ENCODE measurements at regions not wholly inside any gene's neighbourhood (a gene's known extent, or its start where the extent isn't known, plus 50 kb on each side); places are given as distances from the start of the nearest gene placed in this dataset.

DNA sequence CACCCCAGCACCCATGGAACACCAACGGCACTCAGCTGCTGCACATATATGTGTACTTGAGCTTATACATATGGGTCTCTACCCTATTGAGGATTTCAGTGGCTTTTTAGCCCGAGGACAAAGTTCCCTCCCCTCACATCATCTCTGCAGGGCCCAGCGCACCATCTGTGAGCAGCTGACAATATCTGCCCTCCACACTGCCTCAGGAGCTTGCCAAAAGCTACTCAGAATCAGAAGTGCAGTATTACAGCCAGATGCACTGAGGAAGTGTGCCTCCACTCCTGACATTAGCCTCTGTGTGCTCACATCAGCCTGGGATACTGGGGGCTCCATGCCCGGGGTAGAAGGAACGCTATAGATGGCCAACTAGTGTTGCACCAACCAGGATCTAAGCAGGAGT, 903.9 kb downstream of the UQCRFS1 start:
- Histone ChIP-seq H3K79me2 (ENCODE audit: control insufficient read depth, insufficient read depth, low read length) (no peaks in the 10 kb centered on the region), H4K20me1 (replicated peaks; ENCODE audit: control insufficient read depth, extremely low read depth, insufficient read depth, low read length) (no peaks in the 10 kb centered on the region), H3K9me3 (replicated peaks; ENCODE audit: control insufficient read depth, insufficient read depth, low read length) (no peaks in the 10 kb centered on the region), H3K4me3 (replicated peaks in 1 of 3; ENCODE audit: insufficient read depth in 1 of 3, low read depth in 1 of 3, low read length in 3 of 3) (no peak overlapping the region), H2AFZ (ENCODE audit: low read depth, low read length) (no peak overlapping the region), H3K36me3 (ENCODE audit: control insufficient read depth in 2 of 2, extremely low read depth in 1 of 2, insufficient read depth in 2 of 2, low read length in 2 of 2) (no peaks in the 10 kb centered on the region), H3K4me2 (ENCODE audit: insufficient read depth, low read length) (no peak overlapping the region), H3K27ac (ENCODE audit: insufficient read depth, low read depth, low read length) (no peak overlapping the region), H3K27me3 (ENCODE audit: control insufficient read depth in 2 of 2, insufficient read depth in 2 of 2, low read length in 2 of 2) (no peaks in the 10 kb centered on the region), H3K4me1 (ENCODE audit: control insufficient read depth, extremely low read depth, insufficient read depth, low read length) (peaks cover 9% of the 10 kb centered on the region), H3K9me1 (replicated peaks; ENCODE audit: control insufficient read depth, extremely low read depth, insufficient read depth, low read length) (no peaks in the 10 kb centered on the region), H3K9ac (replicated peaks; ENCODE audit: extremely low read depth, insufficient read depth, low read length) (no peak overlapping the region)
- CTCF ChIA-PET, result no interaction called here
- POLR2A ChIA-PET, result no interaction called here
- dilution Hi-C loops (cut with MboI; ENCODE audit: extremely low pct_ligation_motif_present, low sequenced_read_pairs), result no loop called here
- BruUV-seq (replicated peaks), result no TSS peak
- no peak for DNase-seq (ENCODE audit: low read depth, low spot score)
- TF ChIP-seq, protein P1, sequence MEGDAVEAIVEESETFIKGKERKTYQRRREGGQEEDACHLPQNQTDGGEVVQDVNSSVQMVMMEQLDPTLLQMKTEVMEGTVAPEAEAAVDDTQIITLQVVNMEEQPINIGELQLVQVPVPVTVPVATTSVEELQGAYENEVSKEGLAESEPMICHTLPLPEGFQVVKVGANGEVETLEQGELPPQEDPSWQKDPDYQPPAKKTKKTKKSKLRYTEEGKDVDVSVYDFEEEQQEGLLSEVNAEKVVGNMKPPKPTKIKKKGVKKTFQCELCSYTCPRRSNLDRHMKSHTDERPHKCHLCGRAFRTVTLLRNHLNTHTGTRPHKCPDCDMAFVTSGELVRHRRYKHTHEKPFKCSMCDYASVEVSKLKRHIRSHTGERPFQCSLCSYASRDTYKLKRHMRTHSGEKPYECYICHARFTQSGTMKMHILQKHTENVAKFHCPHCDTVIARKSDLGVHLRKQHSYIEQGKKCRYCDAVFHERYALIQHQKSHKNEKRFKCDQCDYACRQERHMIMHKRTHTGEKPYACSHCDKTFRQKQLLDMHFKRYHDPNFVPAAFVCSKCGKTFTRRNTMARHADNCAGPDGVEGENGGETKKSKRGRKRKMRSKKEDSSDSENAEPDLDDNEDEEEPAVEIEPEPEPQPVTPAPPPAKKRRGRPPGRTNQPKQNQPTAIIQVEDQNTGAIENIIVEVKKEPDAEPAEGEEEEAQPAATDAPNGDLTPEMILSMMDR (IDR thresholded peaks at IDR 0.05; ENCODE audit: extremely low read depth in 1 of 2, insufficient read depth in 1 of 2, low read depth in 1 of 2, low read length in 2 of 2), result no peak
- no peak for TF ChIP-seq JUN (IDR thresholded peaks at IDR 0.05; ENCODE audit: borderline replicate concordance, insufficient read depth, insufficient read length, low read depth)
- TF ChIP-seq POLR2A (IDR thresholded peaks at IDR 0.05; ENCODE audit: low read depth, low read length), result no peak
- no peak for TF ChIP-seq GATA2 (IDR thresholded peaks at IDR 0.05; ENCODE audit: insufficient read depth, insufficient read length, low read depth, low read length)
- TF ChIP-seq MYC (IDR thresholded peaks at IDR 0.05; ENCODE audit: low read depth, low read length), result no peak
- no peak for TF ChIP-seq EZH2 (IDR thresholded peaks at IDR 0.05; ENCODE audit: borderline replicate concordance, low read depth, low read length, severe bottlenecking)
- no peak for TF ChIP-seq MAX (IDR thresholded peaks at IDR 0.05; ENCODE audit: insufficient read depth, insufficient read length)
- TF ChIP-seq POLR2AphosphoS5 (IDR thresholded peaks at IDR 0.05; ENCODE audit: insufficient read depth, low read depth, low read length), result no peak
- TF ChIP-seq FOS (IDR thresholded peaks at IDR 0.05; ENCODE audit: borderline replicate concordance, insufficient read depth, low read length), result no peak
- no peak for FAIRE-seq
- intact Hi-C loops (cut with micrococcal nuclease), result no loop called here

Measured in endothelial cell of umbilical vein (primary cell).